D721Med (cell line): ENCODE measurements at regions not wholly inside any gene's neighbourhood (a gene's known extent, or its start where the extent isn't known, plus 50 kb on each side); places are given as distances from the start of the nearest gene placed in this dataset.

Experiments used
- DNase-seq: peaks from one replicate; pipeline ENCODE4 v3.0.0; 2011; ENCODE audit warnings: low spot score; ENCODE audit not compliant: insufficient read length
- FAIRE-seq: peaks from 2 replicates; lab custom pipeline; 2011; peaks lifted over from hg19 to GRCh38; lab: Jason Lieb, UNC
- TF ChIP-seq, protein P1 (sequence below): IDR thresholded peaks from 2 replicates; pipeline ENCODE4 v1.5.1; 2012; ENCODE audit warnings: mild to moderate bottlenecking, control low read depth; ENCODE audit not compliant: insufficient read depth; ENCODE audit errors: missing control alignments

DNA sequence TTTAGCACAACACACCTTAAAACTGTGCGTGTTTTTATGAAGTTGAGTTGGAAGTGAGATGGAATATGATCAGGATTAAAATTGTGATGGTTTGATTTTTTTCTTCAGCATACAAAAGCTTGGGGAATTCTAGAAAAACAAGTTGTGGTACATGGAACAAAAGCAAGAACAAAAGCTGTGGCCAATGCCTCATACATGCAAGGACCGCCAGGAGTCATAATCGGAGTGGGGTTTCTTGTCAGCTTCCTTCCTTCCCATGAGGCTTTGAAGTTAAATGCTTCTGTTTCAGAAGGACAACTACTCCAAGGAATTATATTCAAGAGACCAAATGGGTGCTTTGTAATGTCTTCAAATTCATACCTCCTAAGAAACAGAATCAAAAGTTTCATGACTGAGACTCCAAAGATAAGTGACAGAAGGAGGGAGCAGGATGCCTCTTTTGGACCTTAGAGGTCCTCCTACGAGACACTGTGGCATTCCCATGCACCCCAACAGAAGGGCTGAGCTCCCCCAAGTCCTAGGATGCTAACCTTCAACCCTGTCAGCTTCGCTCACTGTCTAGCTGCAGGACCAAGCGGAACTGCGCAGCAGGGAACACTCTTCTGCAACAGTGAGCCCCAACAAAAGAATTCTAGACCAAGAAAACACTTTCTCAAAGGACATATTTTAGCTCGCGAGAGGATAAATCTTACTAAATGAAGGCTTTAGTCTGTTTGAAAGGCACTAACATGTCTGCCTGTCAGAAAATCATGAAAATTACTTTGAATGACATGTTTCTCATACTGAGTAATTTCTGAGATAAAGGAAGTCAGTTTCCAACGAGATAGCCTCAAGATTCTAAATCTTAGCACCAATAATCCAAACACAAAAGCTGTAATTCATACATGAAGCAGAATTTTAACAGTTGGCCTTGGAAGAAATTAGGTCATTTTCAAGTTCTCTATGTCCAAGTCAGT lies 108.5 kb upstream of the NHSL1 start:
- no peak for FAIRE-seq
- DNase-seq, result no peak
- TF ChIP-seq, protein P1, sequence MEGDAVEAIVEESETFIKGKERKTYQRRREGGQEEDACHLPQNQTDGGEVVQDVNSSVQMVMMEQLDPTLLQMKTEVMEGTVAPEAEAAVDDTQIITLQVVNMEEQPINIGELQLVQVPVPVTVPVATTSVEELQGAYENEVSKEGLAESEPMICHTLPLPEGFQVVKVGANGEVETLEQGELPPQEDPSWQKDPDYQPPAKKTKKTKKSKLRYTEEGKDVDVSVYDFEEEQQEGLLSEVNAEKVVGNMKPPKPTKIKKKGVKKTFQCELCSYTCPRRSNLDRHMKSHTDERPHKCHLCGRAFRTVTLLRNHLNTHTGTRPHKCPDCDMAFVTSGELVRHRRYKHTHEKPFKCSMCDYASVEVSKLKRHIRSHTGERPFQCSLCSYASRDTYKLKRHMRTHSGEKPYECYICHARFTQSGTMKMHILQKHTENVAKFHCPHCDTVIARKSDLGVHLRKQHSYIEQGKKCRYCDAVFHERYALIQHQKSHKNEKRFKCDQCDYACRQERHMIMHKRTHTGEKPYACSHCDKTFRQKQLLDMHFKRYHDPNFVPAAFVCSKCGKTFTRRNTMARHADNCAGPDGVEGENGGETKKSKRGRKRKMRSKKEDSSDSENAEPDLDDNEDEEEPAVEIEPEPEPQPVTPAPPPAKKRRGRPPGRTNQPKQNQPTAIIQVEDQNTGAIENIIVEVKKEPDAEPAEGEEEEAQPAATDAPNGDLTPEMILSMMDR, result no peak

DNA sequence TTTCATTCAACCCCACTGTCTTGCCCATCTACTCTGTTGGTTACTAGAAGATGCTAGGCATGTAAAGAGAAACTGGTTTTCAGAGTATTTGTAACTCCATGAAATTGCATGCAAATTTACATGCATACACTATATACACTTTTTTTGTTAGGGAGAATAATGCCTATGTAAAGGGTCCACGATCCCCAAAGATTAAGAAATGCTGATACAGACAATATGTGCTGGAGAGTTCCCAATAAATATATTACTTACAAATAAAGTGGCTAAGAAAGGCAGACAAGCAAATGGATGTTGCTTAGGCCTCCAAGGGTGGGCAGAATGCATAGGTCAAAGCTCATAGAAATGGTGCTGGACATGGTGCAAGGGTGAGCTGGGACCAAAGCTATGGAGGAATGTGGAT lies 109.6 kb upstream of the NHSL1 start:
- TF ChIP-seq, protein P1, result no peak
- FAIRE-seq (no peak), DNase-seq (no peak)

DNA sequence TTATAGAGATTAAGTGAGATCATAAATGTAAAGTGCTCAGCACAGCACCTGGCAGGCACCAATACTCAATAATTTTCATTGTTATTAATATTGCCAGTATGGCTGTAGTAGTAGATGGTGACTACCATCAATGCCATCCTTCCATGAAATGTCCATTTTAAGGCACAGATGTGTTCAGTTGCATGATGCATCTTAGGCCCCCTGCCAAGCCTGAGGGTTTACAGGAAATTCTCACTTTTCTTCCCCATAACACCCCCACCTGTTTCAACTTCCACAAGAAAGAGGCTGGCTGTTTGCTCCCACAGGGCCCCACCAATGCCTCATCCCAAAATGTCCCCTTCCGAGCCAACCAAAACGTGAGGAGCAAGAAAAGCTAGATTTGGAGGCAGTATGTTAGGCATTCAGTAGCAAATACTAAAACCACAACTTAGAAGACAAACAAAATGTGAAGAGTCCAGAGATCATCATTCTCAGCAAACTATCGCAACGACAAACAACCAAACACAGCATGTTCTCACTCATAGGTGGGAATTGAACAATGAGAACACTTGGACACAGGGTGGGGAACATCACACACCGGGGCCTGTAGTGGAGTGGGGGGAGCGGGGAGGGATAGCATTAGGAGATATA lies 110.6 kb upstream of the NHSL1 start:
- TF ChIP-seq, protein P1, result no peak
- DNase-seq, result no peak
- no peak for FAIRE-seq

- no peak for FAIRE-seq
- DNase-seq, result no peak
- TF ChIP-seq, protein P1, result no peak
Measured at GRCh38 chr6:138610816-138611215, 111.5 kb upstream of the NHSL1 start.

DNA sequence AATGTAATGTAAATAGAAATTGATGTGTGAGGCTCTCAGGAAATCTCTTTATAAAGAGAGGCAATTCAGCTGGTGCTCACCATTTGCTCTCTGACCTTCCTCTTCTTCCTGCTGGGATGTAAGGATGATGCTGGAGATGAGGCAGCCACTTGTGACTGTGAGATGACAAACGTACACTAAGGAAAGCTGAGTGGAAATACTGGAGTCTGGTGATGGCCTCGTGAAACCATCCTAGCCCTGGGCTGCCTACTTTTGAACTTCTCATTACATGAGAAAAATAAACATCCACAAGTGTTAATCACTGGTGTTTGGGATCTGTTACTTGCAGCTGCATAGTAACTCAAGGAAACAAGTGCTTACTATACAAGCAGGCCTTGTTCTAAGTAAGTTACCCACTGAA lies 114.9 kb upstream of the NHSL1 start:
- FAIRE-seq (no peak), DNase-seq (no peak)
- TF ChIP-seq, protein P1, result no peak

GRCh38 chr6:138618168-138618567 lies 118.9 kb upstream of the NHSL1 start:
- TF ChIP-seq, protein P1, result no peak
- no peak for DNase-seq
- no peak for FAIRE-seq
